Large intestine (tissue), 3 donors: ENCODE measurements at regions not wholly inside any gene's neighbourhood (a gene's known extent, or its start where the extent isn't known, plus 50 kb on each side); places are given as distances from the start of the nearest gene placed in this dataset.

Experiments
- DNase-seq, 2 donors: peaks; one replicate each; pipeline versions ENCODE4 v3.0.0 to v3.0.0-alpha.2; 2013
- H3K27ac ChIP-seq: one replicate; pipeline ENCODE4 v1.5.1; 2013; ENCODE audit warnings: low read length
- H3K27me3 ChIP-seq: 2 replicates; pipeline ENCODE4 v1.6.1; 2013; ENCODE audit warnings: low read length; ENCODE audit not compliant: control insufficient read depth, insufficient read depth
- H3K36me3 ChIP-seq: 2 replicates; pipeline ENCODE4 v1.6.1; 2013; ENCODE audit warnings: low read length; ENCODE audit not compliant: control insufficient read depth, insufficient read depth
- H3K4me1 ChIP-seq: one replicate; pipeline ENCODE4 v1.6.1; 2013; ENCODE audit warnings: low read length; ENCODE audit not compliant: control insufficient read depth, insufficient read depth
- H3K4me3 ChIP-seq: one replicate; pipeline ENCODE4 v1.5.1; 2013; ENCODE audit warnings: low read length
- H3K9me3 ChIP-seq: one replicate; pipeline ENCODE4 v1.6.1; 2013; ENCODE audit warnings: mild to moderate bottlenecking, low read depth, low read length, moderate library complexity; ENCODE audit not compliant: control insufficient read depth
- WGBS: methylation state at CpG from one replicate; pipeline ENCODE4 v1.1.5; 2013; ENCODE audit warnings: low lambda C conversion rate; ENCODE audit not compliant: insufficient coverage; 5-methylcytosine and 5-hydroxymethylcytosine counted together

GRCh38 chr22:49623715-49624114 lies 204.0 kb downstream of the BRD1 start:
- no peak for DNase-seq
- H3K4me1 ChIP-seq: no peaks in the 10 kb centered on the region
- H3K9me3 ChIP-seq: no peaks in the 10 kb centered on the region
- no CpG with 5 or more reads among the region's 13 CpGs for WGBS
- H3K4me3 ChIP-seq: no peak overlapping the region
- H3K36me3 ChIP-seq: no peaks in the 10 kb centered on the region
- no peaks in the 10 kb centered on the region for H3K27me3 ChIP-seq
- H3K27ac ChIP-seq: no peak overlapping the region

GRCh38 chr22:49623176-49623575 lies 204.5 kb downstream of the BRD1 start:
- H3K4me1 ChIP-seq: no peaks in the 10 kb centered on the region
- DNase-seq: no peak
- H3K36me3 ChIP-seq: no peaks in the 10 kb centered on the region
- H3K4me3 ChIP-seq: no peak overlapping the region
- H3K9me3 ChIP-seq: no peaks in the 10 kb centered on the region
- no CpG with 5 or more reads among the region's 8 CpGs for WGBS
- H3K27ac ChIP-seq: no peak overlapping the region
- no peaks in the 10 kb centered on the region for H3K27me3 ChIP-seq

GRCh38 chr22:49622241-49623105 lies 205.2 kb downstream of the BRD1 start:
- Histone ChIP-seq H3K4me1 (no peaks in the 10 kb centered on the region), H3K27ac (no peak overlapping the region), H3K27me3 (no peaks in the 10 kb centered on the region), H3K9me3 (no peaks in the 10 kb centered on the region), H3K36me3 (no peaks in the 10 kb centered on the region), H3K4me3 (no peak overlapping the region)
- no CpG with 5 or more reads among the region's 29 CpGs for WGBS
- no peak for DNase-seq

- no peak for DNase-seq
These were observed 206.0 kb downstream of the BRD1 start for GRCh38 chr22:49621601-49622210.

GRCh38 chr22:49620666-49621065 lies 207.0 kb downstream of the BRD1 start:
- DNase-seq: no peak
- no peaks in the 10 kb centered on the region for H3K36me3 ChIP-seq
- no CpG with 5 or more reads among the region's 11 CpGs for WGBS

More at GRCh38 chr22:49621601-49622210, 206.0 kb downstream of the BRD1 start:
- H3K9me3 ChIP-seq: peaks cover under 1% of the 10 kb centered on the region
- H3K27me3 ChIP-seq: no peaks in the 10 kb centered on the region
- no peak overlapping the region for H3K27ac ChIP-seq
- H3K36me3 ChIP-seq: no peaks in the 10 kb centered on the region
- WGBS: 80% methylated on average over 1 of the region's 20 CpGs
- H3K4me3 ChIP-seq: no peak overlapping the region
- H3K4me1 ChIP-seq: no peaks in the 10 kb centered on the region

GRCh38 chr22:49620003-49620556 lies 207.6 kb downstream of the BRD1 start:
- WGBS: no CpG with 5 or more reads among the region's 19 CpGs
- Histone ChIP-seq H3K4me3 (no peak overlapping the region), H3K9me3 (peaks cover 12% of the 10 kb centered on the region), H3K27me3 (no peaks in the 10 kb centered on the region), H3K36me3 (no peaks in the 10 kb centered on the region), H3K4me1 (no peaks in the 10 kb centered on the region), H3K27ac (no peak overlapping the region)
- no peak for DNase-seq

More at GRCh38 chr22:49620666-49621065, 207.0 kb downstream of the BRD1 start:
- Histone ChIP-seq H3K27me3 (no peaks in the 10 kb centered on the region), H3K4me1 (no peaks in the 10 kb centered on the region), H3K27ac (no peak overlapping the region), H3K4me3 (no peak overlapping the region), H3K9me3 (peaks cover 6% of the 10 kb centered on the region)

GRCh38 chr22:49619301-49619700 lies 208.4 kb downstream of the BRD1 start:
- peaks cover 12% of the 10 kb centered on the region for H3K9me3 ChIP-seq
- no peak for DNase-seq
- H3K27ac ChIP-seq: no peak overlapping the region
- WGBS: no CpG with 5 or more reads among the region's 13 CpGs
- no peaks in the 10 kb centered on the region for H3K4me1 ChIP-seq
- no peak overlapping the region for H3K4me3 ChIP-seq
- H3K36me3 ChIP-seq: no peaks in the 10 kb centered on the region
- no peaks in the 10 kb centered on the region for H3K27me3 ChIP-seq

GRCh38 chr22:49618677-49618953 lies 209.1 kb downstream of the BRD1 start:
- Histone ChIP-seq H3K4me3 (no peak overlapping the region), H3K36me3 (no peaks in the 10 kb centered on the region), H3K9me3 (peaks cover 12% of the 10 kb centered on the region), H3K27me3 (no peaks in the 10 kb centered on the region), H3K4me1 (no peaks in the 10 kb centered on the region), H3K27ac (no peak overlapping the region)
- WGBS: no CpG with 5 or more reads among the region's 8 CpGs
- DNase-seq: no peak

- no peak for DNase-seq
- no peaks in the 10 kb centered on the region for H3K4me1 ChIP-seq
- H3K36me3 ChIP-seq: no peaks in the 10 kb centered on the region
- H3K27ac ChIP-seq: no peak overlapping the region
- no CpG with 5 or more reads among the region's 23 CpGs for WGBS
- H3K9me3 ChIP-seq: peaks cover 12% of the 10 kb centered on the region
- H3K4me3 ChIP-seq: no peak overlapping the region
- H3K27me3 ChIP-seq: no peaks in the 10 kb centered on the region
These were observed 209.6 kb downstream of the BRD1 start for GRCh38 chr22:49617866-49618676.

GRCh38 chr22:49617264-49617663 lies 210.4 kb downstream of the BRD1 start:
- Histone ChIP-seq H3K27ac (no peak overlapping the region), H3K4me1 (no peaks in the 10 kb centered on the region), H3K4me3 (no peak overlapping the region), H3K36me3 (no peaks in the 10 kb centered on the region), H3K9me3 (peaks cover 12% of the 10 kb centered on the region), H3K27me3 (no peaks in the 10 kb centered on the region)
- WGBS: no CpG with 5 or more reads among the region's 6 CpGs
- no peak for DNase-seq
